PC-3 (cell line): ENCODE measurements at regions not wholly inside any gene's neighbourhood (a gene's known extent, or its start where the extent isn't known, plus 50 kb on each side); places are given as distances from the start of the nearest gene placed in this dataset.

ENCODE experiments used
- ATAC-seq: fragments of 200-7000 bp; cut with Tn5 transposase; 2 replicates; pipeline ENCODE4 v1.9.1; 2020; ENCODE audit warnings: mild to moderate bottlenecking, moderate library complexity
- BruUV-seq: library from RNA; stranded (reverse); fragments of 400-500 nt; replicated peaks from 2 replicates; lab custom pipeline; 2021; lab: Mats Ljungman, UMichigan
- CTCF ChIA-PET: fragments of 300-600 bp; sonication (Branson Sonifier 250); formaldehyde crosslinking; loops from one replicate; lab custom pipeline; 2022; ENCODE audit warnings: antibody characterized with exemption; lab: Charles Lee
- POLR2A ChIA-PET: fragments of 300-600 bp; sonication (Branson Sonifier 250); formaldehyde crosslinking; loops from one replicate; lab custom pipeline; 2022; ENCODE audit warnings: antibody characterized with exemption; ENCODE audit not compliant: unreplicated experiment; lab: Charles Lee
- DNase-seq: peaks from one replicate; pipeline ENCODE4 v3.0.0-alpha.2; 2015
- H2AFZ ChIP-seq: fragments of 300-600 bp; sonication (generic); 2 replicates; pipeline ENCODE4 v1.6.0; 2016; ENCODE audit warnings: antibody characterized with exemption, low read length
- H3F3A ChIP-seq: fragments of 300-600 bp; sonication (generic); one replicate; pipeline ENCODE4 v1.6.0; 2017; ENCODE audit warnings: antibody characterized with exemption, low read length, control low read depth, mild to moderate bottlenecking; ENCODE audit not compliant: unreplicated experiment
- H3K27ac ChIP-seq: fragments of 300-600 bp; sonication (generic); 2 replicates; pipeline ENCODE4 v1.5.1; 2016; ENCODE audit warnings: mild to moderate bottlenecking, low read length
- H3K27me3 ChIP-seq: fragments of 300-600 bp; sonication (generic); 2 replicates; pipeline ENCODE4 v1.6.1; 2016; ENCODE audit warnings: low read length, mixed read lengths
- H3K36me3 ChIP-seq: fragments of 300-600 bp; sonication (generic); 2 replicates; pipeline ENCODE4 v1.6.1; 2016; ENCODE audit warnings: low read depth, mixed run types, low read length, mixed read lengths
- H3K4me1 ChIP-seq: fragments of 300-600 bp; sonication (generic); 2 replicates; pipeline ENCODE4 v1.5.1; 2016; ENCODE audit warnings: low read length; ENCODE audit not compliant: insufficient read depth
- H3K4me2 ChIP-seq: fragments of 300-600 bp; sonication (generic); 2 replicates; pipeline ENCODE4 v1.6.0; 2016; ENCODE audit warnings: low read length
- H3K4me3 ChIP-seq: fragments of 300-600 bp; sonication (generic); 2 replicates; pipeline ENCODE4 v1.5.1; 2016; ENCODE audit warnings: mild to moderate bottlenecking, low read length, mixed read lengths
- H3K79me2 ChIP-seq: fragments of 300-600 bp; sonication (generic); 2 replicates; pipeline ENCODE4 v1.6.1; 2017; ENCODE audit warnings: low read length, mixed read lengths
- H3K9ac ChIP-seq: fragments of 300-600 bp; sonication (generic); 2 replicates; pipeline ENCODE4 v1.6.0; 2016; ENCODE audit warnings: mild to moderate bottlenecking, low read length
- H3K9me2 ChIP-seq: fragments of 300-600 bp; sonication (generic); replicated peaks from 2 replicates; pipeline ENCODE4 v1.6.1; 2016; ENCODE audit warnings: mixed run types, low read length, mixed read lengths
- H3K9me3 ChIP-seq: fragments of 300-600 bp; sonication (generic); 2 replicates; pipeline ENCODE4 v1.6.1; 2016; ENCODE audit warnings: low read length, mixed read lengths
- H4K20me1 ChIP-seq: fragments of 300-600 bp; sonication (generic); 2 replicates; pipeline ENCODE4 v1.6.1; 2016; ENCODE audit warnings: low read length, mixed read lengths
- EZH2 ChIP-seq: fragments of 300-600 bp; sonication (generic); IDR thresholded peaks from one replicate; pipeline ENCODE4 v1.6.1; 2017; ENCODE audit warnings: antibody characterized with exemption, mild to moderate bottlenecking, low read length; ENCODE audit not compliant: unreplicated experiment
- EZH2phosphoT487 ChIP-seq: fragments of 300-600 bp; sonication (generic); IDR thresholded peaks from 2 replicates; pipeline ENCODE4 v1.6.1; 2018; ENCODE audit warnings: mild to moderate bottlenecking, antibody characterized with exemption, low read length, borderline replicate concordance
- intact Hi-C: fragments of 100-400 bp; cut with micrococcal nuclease; formaldehyde crosslinking; loops from 2 replicates; pipeline ENCODE4 v1.9.0; 2023
- TF ChIP-seq, protein P1 (sequence below): fragments of 300-600 bp; sonication (generic); conservative IDR thresholded peaks from 2 replicates; pipeline ENCODE4 v1.5.1; 2017; ENCODE audit warnings: antibody characterized with exemption, low read depth, mild to moderate bottlenecking, low read length

DNA sequence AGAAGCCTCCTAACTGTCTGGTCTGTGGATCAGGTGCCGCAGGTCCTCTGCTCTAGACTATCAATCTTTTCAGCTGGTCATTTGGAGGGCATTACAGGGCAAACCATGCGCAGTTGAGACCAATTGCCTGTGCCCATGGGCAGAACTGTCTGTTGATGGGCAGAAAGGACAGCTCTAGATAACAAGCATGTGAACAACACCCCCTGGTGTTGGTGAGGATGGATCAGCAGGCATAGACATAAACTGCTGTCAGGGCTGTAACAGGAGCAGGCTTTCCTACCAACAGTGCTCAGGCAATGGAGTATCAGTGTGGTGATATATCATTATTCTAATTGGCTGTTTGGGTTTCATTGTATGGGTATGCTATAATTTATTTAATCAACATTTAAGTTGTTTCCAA, 104.7 kb upstream of the KL start:
- BruUV-seq = no TSS peak

DNA sequence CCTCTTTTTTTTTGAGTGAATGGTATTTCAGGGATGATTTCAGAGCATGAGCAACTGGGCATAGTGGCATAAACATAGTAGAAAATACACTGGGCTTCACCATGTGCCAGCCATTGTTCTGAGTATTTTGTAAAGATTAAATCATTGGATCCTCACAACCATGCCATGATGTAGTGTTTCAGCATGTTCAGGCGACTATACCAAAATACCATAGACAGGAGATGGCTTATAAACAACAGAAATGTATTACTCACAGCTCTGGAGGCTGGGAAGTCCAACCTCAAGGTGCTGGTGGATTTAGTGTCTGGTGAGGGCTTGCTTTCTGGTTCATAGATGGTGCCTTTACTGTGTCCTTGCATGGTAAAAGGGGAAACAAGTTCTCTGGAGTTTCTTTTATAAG, 101.5 kb upstream of the KL start:
- no peaks in the 10 kb centered on the region for H3K27me3 ChIP-seq
- no TSS peak for BruUV-seq
- H4K20me1 ChIP-seq = no peaks in the 10 kb centered on the region
- H3K79me2 ChIP-seq = no peaks in the 10 kb centered on the region
- H3K9ac ChIP-seq = no peak overlapping the region
- ATAC-seq (no peak), DNase-seq (no peak)
- H3K27ac ChIP-seq = no peak overlapping the region
- H3K9me3 ChIP-seq = peaks cover 5% of the 10 kb centered on the region; the same call in 1 of the 2 replicates
- H3K4me1 ChIP-seq = peaks cover 24% of the 10 kb centered on the region
- no peak overlapping the region for H3K4me2 ChIP-seq
- no peak overlapping the region for H2AFZ ChIP-seq
- H3K4me3 ChIP-seq = no peak overlapping the region
- ChIA-PET POLR2A (no interaction called here), CTCF (no interaction called here)
- TF ChIP-seq EZH2phosphoT487 (no peak), EZH2 (no peak)
- TF ChIP-seq, protein P1, sequence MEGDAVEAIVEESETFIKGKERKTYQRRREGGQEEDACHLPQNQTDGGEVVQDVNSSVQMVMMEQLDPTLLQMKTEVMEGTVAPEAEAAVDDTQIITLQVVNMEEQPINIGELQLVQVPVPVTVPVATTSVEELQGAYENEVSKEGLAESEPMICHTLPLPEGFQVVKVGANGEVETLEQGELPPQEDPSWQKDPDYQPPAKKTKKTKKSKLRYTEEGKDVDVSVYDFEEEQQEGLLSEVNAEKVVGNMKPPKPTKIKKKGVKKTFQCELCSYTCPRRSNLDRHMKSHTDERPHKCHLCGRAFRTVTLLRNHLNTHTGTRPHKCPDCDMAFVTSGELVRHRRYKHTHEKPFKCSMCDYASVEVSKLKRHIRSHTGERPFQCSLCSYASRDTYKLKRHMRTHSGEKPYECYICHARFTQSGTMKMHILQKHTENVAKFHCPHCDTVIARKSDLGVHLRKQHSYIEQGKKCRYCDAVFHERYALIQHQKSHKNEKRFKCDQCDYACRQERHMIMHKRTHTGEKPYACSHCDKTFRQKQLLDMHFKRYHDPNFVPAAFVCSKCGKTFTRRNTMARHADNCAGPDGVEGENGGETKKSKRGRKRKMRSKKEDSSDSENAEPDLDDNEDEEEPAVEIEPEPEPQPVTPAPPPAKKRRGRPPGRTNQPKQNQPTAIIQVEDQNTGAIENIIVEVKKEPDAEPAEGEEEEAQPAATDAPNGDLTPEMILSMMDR = no peak
- H3K9me2 ChIP-seq = no peaks in the 10 kb centered on the region
- H3F3A ChIP-seq = no peaks in the 10 kb centered on the region
- H3K36me3 ChIP-seq = no peaks in the 10 kb centered on the region
- intact Hi-C loops = loop anchor here (5.0 to 10.0 kb wide), 3 partner anchors 80 to 330 kb away; partner anchors contain the start of gene PDS5B

More for the DNA sequence above, 104.7 kb upstream of the KL start:
- Histone ChIP-seq H3K4me2 (no peak overlapping the region), H3K4me1 (peaks cover 16% of the 10 kb centered on the region), H3K4me3 (no peak overlapping the region), H3K9ac (peak overlapping the region; percentile 50; the same call in 1 of the 2 replicates), H3F3A (no peaks in the 10 kb centered on the region), H3K9me2 (no peaks in the 10 kb centered on the region), H2AFZ (no peak overlapping the region), H3K36me3 (no peaks in the 10 kb centered on the region), H3K79me2 (no peaks in the 10 kb centered on the region), H3K9me3 (peaks cover 2% of the 10 kb centered on the region; the same call in 1 of the 2 replicates), H3K27ac (peak overlapping the region; percentile 83), H3K27me3 (no peaks in the 10 kb centered on the region), H4K20me1 (no peaks in the 10 kb centered on the region)
- ATAC-seq (peak; percentile 90), DNase-seq (peak; percentile 61)
- POLR2A ChIA-PET = no interaction called here
- CTCF ChIA-PET = no interaction called here
- intact Hi-C loops = loop anchor here (5.0 to 10.0 kb wide), 3 partner anchors 77 to 327 kb away; partner anchors contain the start of gene PDS5B
- TF ChIP-seq, protein P1 = peak; percentile 75
- no peak for TF ChIP-seq EZH2phosphoT487
- no peak for TF ChIP-seq EZH2

DNA sequence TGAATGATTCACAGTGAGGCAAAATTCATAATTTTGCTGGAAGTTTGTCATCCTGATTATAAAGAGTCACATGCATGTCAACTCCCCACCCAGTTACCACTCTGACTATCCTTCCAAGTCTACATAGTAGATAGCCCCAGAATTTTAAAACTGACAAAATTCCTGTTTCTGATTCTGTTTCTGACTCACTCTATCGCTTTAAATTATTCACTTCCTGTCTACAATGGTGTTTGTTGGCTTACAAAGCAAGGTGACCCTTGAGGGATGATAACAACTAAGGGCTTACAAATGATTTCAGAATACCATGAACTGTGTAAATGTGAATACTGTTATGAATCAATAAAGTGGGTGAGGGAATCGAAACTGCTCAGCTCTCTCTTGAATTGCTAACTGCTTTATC, 98.7 kb upstream of the KL start:
- H3K9ac ChIP-seq = no peak overlapping the region
- peaks cover 8% of the 10 kb centered on the region; the same call in 1 of the 2 replicates for H3K4me1 ChIP-seq
- no peaks in the 10 kb centered on the region for H3F3A ChIP-seq
- POLR2A ChIA-PET = no interaction called here
- no peaks in the 10 kb centered on the region for H4K20me1 ChIP-seq
- peak overlapping the region; percentile 54 for H3K27ac ChIP-seq
- CTCF ChIA-PET = no interaction called here
- DNase-seq (peak; percentile 57), ATAC-seq (peak; percentile 50)
- no TSS peak for BruUV-seq
- no peak overlapping the region for H3K4me2 ChIP-seq
- H3K9me3 ChIP-seq = peaks cover 5% of the 10 kb centered on the region; the same call in 1 of the 2 replicates
- intact Hi-C loops = loop anchor here (10.0 kb wide), 2 partner anchors 83 to 333 kb away; partner anchors contain the start of gene PDS5B
- no peak overlapping the region for H3K4me3 ChIP-seq
- no peaks in the 10 kb centered on the region for H3K79me2 ChIP-seq
- H3K36me3 ChIP-seq = no peaks in the 10 kb centered on the region
- TF ChIP-seq EZH2 = no peak
- TF ChIP-seq, protein P1 = no peak
- no peak for TF ChIP-seq EZH2phosphoT487
- H3K27me3 ChIP-seq = no peaks in the 10 kb centered on the region
- H3K9me2 ChIP-seq = no peaks in the 10 kb centered on the region
- H2AFZ ChIP-seq = no peak overlapping the region
